Nephron progenitor cell (in vitro differentiated cells): ENCODE measurements at regions not wholly inside any gene's neighbourhood (a gene's known extent, or its start where the extent isn't known, plus 50 kb on each side); places are given as distances from the start of the nearest gene placed in this dataset.

Experiments
- DNase-seq: peaks from one replicate; pipeline ENCODE4 v3.0.0; 2021
- H3K27ac Mint-ChIP-seq: 2 replicates; pipeline ENCODE4 v1.8.0; 2021; ENCODE audit warnings: mild to moderate bottlenecking, moderate library complexity, mixed read lengths
- H3K27me3 Mint-ChIP-seq: 2 replicates; pipeline ENCODE4 v1.8.0; 2021; ENCODE audit warnings: mild to moderate bottlenecking, low read depth, mixed read lengths; ENCODE audit not compliant: poor library complexity
- H3K36me3 Mint-ChIP-seq: 2 replicates; pipeline ENCODE4 v1.8.0; 2021; ENCODE audit warnings: low read depth, mixed read lengths
- H3K4me1 Mint-ChIP-seq: 2 replicates; pipeline ENCODE4 v1.8.0; 2021; ENCODE audit warnings: mixed read lengths
- H3K4me3 Mint-ChIP-seq: 2 replicates; pipeline ENCODE4 v1.8.0; 2021; ENCODE audit warnings: mild to moderate bottlenecking, moderate library complexity, mixed read lengths
- H3K9me3 Mint-ChIP-seq: 2 replicates; pipeline ENCODE4 v1.8.0; 2021; ENCODE audit warnings: mild to moderate bottlenecking, moderate library complexity, mixed read lengths
- TF ChIP-seq, protein P1 (sequence below): fragments of 200-600 bp; sonication (generic); IDR thresholded peaks from 2 replicates; pipeline ENCODE4 v1.5.0; 2021; ENCODE audit warnings: antibody characterized with exemption

- no peak for DNase-seq
- H3K4me1 Mint-ChIP-seq, result peaks cover 3% of the 10 kb centered on the region
- no peak overlapping the region for H3K27ac Mint-ChIP-seq
- peaks cover 3% of the 10 kb centered on the region for H3K9me3 Mint-ChIP-seq
- H3K4me3 Mint-ChIP-seq, result no peak overlapping the region
- no peaks in the 10 kb centered on the region for H3K36me3 Mint-ChIP-seq
- H3K27me3 Mint-ChIP-seq, result no peaks in the 10 kb centered on the region
- TF ChIP-seq, protein P1, sequence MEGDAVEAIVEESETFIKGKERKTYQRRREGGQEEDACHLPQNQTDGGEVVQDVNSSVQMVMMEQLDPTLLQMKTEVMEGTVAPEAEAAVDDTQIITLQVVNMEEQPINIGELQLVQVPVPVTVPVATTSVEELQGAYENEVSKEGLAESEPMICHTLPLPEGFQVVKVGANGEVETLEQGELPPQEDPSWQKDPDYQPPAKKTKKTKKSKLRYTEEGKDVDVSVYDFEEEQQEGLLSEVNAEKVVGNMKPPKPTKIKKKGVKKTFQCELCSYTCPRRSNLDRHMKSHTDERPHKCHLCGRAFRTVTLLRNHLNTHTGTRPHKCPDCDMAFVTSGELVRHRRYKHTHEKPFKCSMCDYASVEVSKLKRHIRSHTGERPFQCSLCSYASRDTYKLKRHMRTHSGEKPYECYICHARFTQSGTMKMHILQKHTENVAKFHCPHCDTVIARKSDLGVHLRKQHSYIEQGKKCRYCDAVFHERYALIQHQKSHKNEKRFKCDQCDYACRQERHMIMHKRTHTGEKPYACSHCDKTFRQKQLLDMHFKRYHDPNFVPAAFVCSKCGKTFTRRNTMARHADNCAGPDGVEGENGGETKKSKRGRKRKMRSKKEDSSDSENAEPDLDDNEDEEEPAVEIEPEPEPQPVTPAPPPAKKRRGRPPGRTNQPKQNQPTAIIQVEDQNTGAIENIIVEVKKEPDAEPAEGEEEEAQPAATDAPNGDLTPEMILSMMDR, result no peak
Measured at GRCh38 chr10:80917636-80918035, 379.9 kb downstream of the SH2D4B start.

DNA sequence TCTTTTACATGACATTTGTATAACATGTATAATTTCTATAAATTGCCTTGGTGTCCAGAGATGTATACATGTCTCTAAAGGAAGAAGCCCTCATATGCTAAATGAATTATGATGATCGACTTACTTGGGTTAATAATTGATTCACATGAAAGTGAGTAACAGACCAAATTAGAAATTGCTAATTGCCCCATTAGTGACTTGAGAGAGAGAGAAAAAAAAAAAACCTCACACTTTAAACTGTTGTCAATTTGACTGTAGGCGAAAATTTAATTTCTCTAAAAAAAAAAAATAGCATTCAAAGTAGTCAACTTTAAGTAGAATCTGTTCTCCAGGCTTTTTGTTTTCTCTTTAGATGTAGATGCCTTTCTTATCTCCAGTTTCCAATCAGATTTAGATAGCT lies 383.3 kb downstream of the SH2D4B start:
- TF ChIP-seq, protein P1, result no peak
- no peak overlapping the region for H3K4me3 Mint-ChIP-seq

DNA sequence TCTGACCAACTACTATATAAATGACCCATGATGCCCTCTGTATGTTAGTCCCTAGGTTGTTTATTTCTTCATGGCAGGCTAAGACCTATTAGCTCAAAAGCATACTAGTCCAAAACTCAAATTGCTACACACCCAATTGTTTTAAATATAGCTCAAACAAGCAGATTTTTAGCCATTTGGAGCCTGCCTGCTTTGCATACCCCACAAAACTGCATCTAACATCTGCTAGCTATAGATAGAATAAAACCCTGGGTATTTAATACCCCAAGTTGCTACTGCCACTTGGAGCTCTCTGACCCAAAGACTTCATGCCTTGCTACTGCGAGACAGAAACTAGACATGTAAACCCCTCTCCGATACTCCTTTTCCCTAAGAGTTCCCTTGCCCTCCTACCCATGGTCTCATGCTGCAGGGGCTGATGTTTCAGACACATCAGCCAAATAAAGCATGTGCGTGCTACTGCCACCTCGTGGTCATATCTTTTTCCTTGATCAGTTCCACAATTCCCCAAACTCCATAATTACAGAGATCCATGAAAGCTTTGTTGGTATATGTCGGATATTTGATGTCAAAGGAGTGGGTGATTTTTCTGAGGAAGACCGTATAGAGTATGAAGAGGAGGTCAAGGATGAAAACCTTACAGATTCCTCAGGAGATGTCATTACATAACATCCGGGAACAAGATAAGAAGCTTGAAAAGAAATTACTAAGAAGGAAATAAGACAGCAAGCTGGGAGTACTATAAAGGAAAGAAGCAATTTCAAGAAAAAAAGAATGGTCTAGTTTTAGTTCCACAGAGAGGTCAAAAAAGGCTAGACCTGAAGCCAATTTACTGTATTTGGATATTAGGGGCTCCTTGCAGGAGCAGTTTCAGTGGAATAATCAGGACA lies 386.6 kb downstream of the SH2D4B start:
- Mint-ChIP-seq H3K27ac (no peak overlapping the region), H3K27me3 (no peaks in the 10 kb centered on the region), H3K36me3 (peaks cover 13% of the 10 kb centered on the region), H3K4me1 (peaks cover 3% of the 10 kb centered on the region), H3K4me3 (no peak overlapping the region), H3K9me3 (peaks cover 15% of the 10 kb centered on the region)
- TF ChIP-seq, protein P1, result peak; percentile 67
- peak; percentile 66 for DNase-seq

More for the DNA sequence above, 383.3 kb downstream of the SH2D4B start:
- H3K9me3 Mint-ChIP-seq, result peaks cover 3% of the 10 kb centered on the region
- peaks cover 3% of the 10 kb centered on the region for H3K4me1 Mint-ChIP-seq
- H3K27ac Mint-ChIP-seq, result no peak overlapping the region
- DNase-seq, result no peak
- no peaks in the 10 kb centered on the region for H3K36me3 Mint-ChIP-seq
- H3K27me3 Mint-ChIP-seq, result no peaks in the 10 kb centered on the region

- TF ChIP-seq, protein P1, result no peak
- no peak for DNase-seq
- H3K36me3 Mint-ChIP-seq, result peaks cover 13% of the 10 kb centered on the region
- no peaks in the 10 kb centered on the region for H3K27me3 Mint-ChIP-seq
- peaks cover 20% of the 10 kb centered on the region for H3K9me3 Mint-ChIP-seq
- H3K4me1 Mint-ChIP-seq, result no peaks in the 10 kb centered on the region
- H3K27ac Mint-ChIP-seq, result no peak overlapping the region
- no peak overlapping the region for H3K4me3 Mint-ChIP-seq
Measured at GRCh38 chr10:80927419-80928078, 389.8 kb downstream of the SH2D4B start.

GRCh38 chr10:80938903-80939302 lies 401.2 kb downstream of the SH2D4B start:
- Mint-ChIP-seq H3K27me3 (peaks cover 4% of the 10 kb centered on the region), H3K36me3 (no peaks in the 10 kb centered on the region), H3K4me1 (peaks cover 4% of the 10 kb centered on the region), H3K9me3 (no peaks in the 10 kb centered on the region), H3K27ac (no peak overlapping the region), H3K4me3 (no peak overlapping the region)
- TF ChIP-seq, protein P1, result no peak
- DNase-seq, result no peak
